Activated T-cell treated with anti-CD3 and anti-CD28 coated beads, Interleukin-2, amount 50 U/mL, for 4 hours (primary cell): ENCODE measurements at regions not wholly inside any gene's neighbourhood (a gene's known extent, or its start where the extent isn't known, plus 50 kb on each side); places are given as distances from the start of the nearest gene placed in this dataset.
A peak's percentile ranks its signal among the peaks of the same experiment; 100 is the strongest.

Experiments
- ATAC-seq, 2 donors: fragments of 200-7000 bp; cut with Tn5 transposase; one replicate each; pipeline ENCODE4 v1.10.0; 2021
- DNase-seq: peaks from one replicate; pipeline ENCODE4 v3.0.0-alpha.2; 2020
- H3K27me3 Mint-ChIP-seq: one replicate; pipeline ENCODE4 v1.8.0; 2021; ENCODE audit warnings: low read depth, mixed read lengths
- H3K36me3 Mint-ChIP-seq: one replicate; pipeline ENCODE4 v1.8.0; 2022; ENCODE audit warnings: mixed read lengths; ENCODE audit not compliant: insufficient read depth
- H3K4me1 Mint-ChIP-seq: one replicate; pipeline ENCODE4 v1.8.0; 2021; ENCODE audit warnings: low read depth, mixed read lengths
- H3K4me3 Mint-ChIP-seq: one replicate; pipeline ENCODE4 v1.8.0; 2021; ENCODE audit warnings: mild to moderate bottlenecking, moderate library complexity, mixed read lengths
- H3K9me3 Mint-ChIP-seq: one replicate; pipeline ENCODE4 v1.8.0; 2021; ENCODE audit warnings: mixed read lengths

- H3K4me3 Mint-ChIP-seq = no peak overlapping the region
Observed at GRCh38 chr10:4059471-4060138, 274.6 kb upstream of the KLF6 start.

GRCh38 chr10:4058514-4059029 is 273.6 kb upstream of the KLF6 start:
- no peak for DNase-seq
- Mint-ChIP-seq H3K27me3 (no peaks in the 10 kb centered on the region), H3K4me3 (no peak overlapping the region), H3K4me1 (peaks cover 26% of the 10 kb centered on the region), H3K36me3 (no peaks in the 10 kb centered on the region), H3K9me3 (no peaks in the 10 kb centered on the region)
- ATAC-seq = no peak

More at GRCh38 chr10:4059471-4060138, 274.6 kb upstream of the KLF6 start:
- ATAC-seq = peak in 1 of 2 donors; percentile 51
- Mint-ChIP-seq H3K9me3 (no peaks in the 10 kb centered on the region), H3K27me3 (no peaks in the 10 kb centered on the region), H3K36me3 (no peaks in the 10 kb centered on the region), H3K4me1 (peaks cover 23% of the 10 kb centered on the region)
- no peak for DNase-seq

- DNase-seq (no peak), ATAC-seq (no peak)
- H3K27me3 Mint-ChIP-seq = no peaks in the 10 kb centered on the region
- no peak overlapping the region for H3K4me3 Mint-ChIP-seq
- no peaks in the 10 kb centered on the region for H3K9me3 Mint-ChIP-seq
- H3K4me1 Mint-ChIP-seq = peaks cover 26% of the 10 kb centered on the region
- no peaks in the 10 kb centered on the region for H3K36me3 Mint-ChIP-seq
Observed at GRCh38 chr10:4057725-4058513, 272.9 kb upstream of the KLF6 start.

GRCh38 chr10:4057021-4057420 is 272.0 kb upstream of the KLF6 start:
- H3K9me3 Mint-ChIP-seq = no peaks in the 10 kb centered on the region
- peaks cover 25% of the 10 kb centered on the region for H3K4me1 Mint-ChIP-seq
- no peak overlapping the region for H3K4me3 Mint-ChIP-seq

GRCh38 chr10:4054656-4055435 is 269.8 kb upstream of the KLF6 start:
- H3K4me3 Mint-ChIP-seq = no peak overlapping the region
- no peak for ATAC-seq
- no peaks in the 10 kb centered on the region for H3K27me3 Mint-ChIP-seq
- no peak for DNase-seq
- H3K36me3 Mint-ChIP-seq = no peaks in the 10 kb centered on the region
- H3K4me1 Mint-ChIP-seq = peaks cover 7% of the 10 kb centered on the region
- H3K9me3 Mint-ChIP-seq = no peaks in the 10 kb centered on the region

More at GRCh38 chr10:4057021-4057420, 272.0 kb upstream of the KLF6 start:
- Mint-ChIP-seq H3K36me3 (no peaks in the 10 kb centered on the region), H3K27me3 (no peaks in the 10 kb centered on the region)
- no peak for ATAC-seq
- DNase-seq = no peak

GRCh38 chr10:4053940-4054339 is 268.9 kb upstream of the KLF6 start:
- Mint-ChIP-seq H3K4me3 (no peak overlapping the region), H3K9me3 (no peaks in the 10 kb centered on the region), H3K27me3 (no peaks in the 10 kb centered on the region), H3K4me1 (peaks cover 3% of the 10 kb centered on the region), H3K36me3 (no peaks in the 10 kb centered on the region)
- DNase-seq (no peak), ATAC-seq (no peak)

- no peaks in the 10 kb centered on the region for H3K27me3 Mint-ChIP-seq
- DNase-seq (no peak), ATAC-seq (no peak)
- H3K36me3 Mint-ChIP-seq = no peaks in the 10 kb centered on the region
- H3K9me3 Mint-ChIP-seq = no peaks in the 10 kb centered on the region
- no peak overlapping the region for H3K4me3 Mint-ChIP-seq
- H3K4me1 Mint-ChIP-seq = peaks cover 3% of the 10 kb centered on the region
Observed at GRCh38 chr10:4051641-4052151, 266.7 kb upstream of the KLF6 start.

- Mint-ChIP-seq H3K4me3 (no peak overlapping the region), H3K9me3 (no peaks in the 10 kb centered on the region), H3K4me1 (peaks cover 3% of the 10 kb centered on the region), H3K27me3 (no peaks in the 10 kb centered on the region), H3K36me3 (no peaks in the 10 kb centered on the region)
- no peak for DNase-seq
- no peak for ATAC-seq
Observed at GRCh38 chr10:4051011-4051640, 266.1 kb upstream of the KLF6 start.

- no peaks in the 10 kb centered on the region for H3K27me3 Mint-ChIP-seq
- H3K36me3 Mint-ChIP-seq = no peaks in the 10 kb centered on the region
- DNase-seq (no peak), ATAC-seq (no peak)
- peaks cover 3% of the 10 kb centered on the region for H3K4me1 Mint-ChIP-seq
- no peak overlapping the region for H3K4me3 Mint-ChIP-seq
- H3K9me3 Mint-ChIP-seq = no peaks in the 10 kb centered on the region
Observed at GRCh38 chr10:4050061-4050460, 265.1 kb upstream of the KLF6 start.

- ATAC-seq (no peak), DNase-seq (no peak)
- Mint-ChIP-seq H3K4me3 (no peak overlapping the region), H3K27me3 (no peaks in the 10 kb centered on the region), H3K36me3 (no peaks in the 10 kb centered on the region), H3K9me3 (no peaks in the 10 kb centered on the region), H3K4me1 (peaks cover 3% of the 10 kb centered on the region)
Observed at GRCh38 chr10:4049348-4049747, 264.3 kb upstream of the KLF6 start.

GRCh38 chr10:4048236-4048864 is 263.3 kb upstream of the KLF6 start:
- H3K9me3 Mint-ChIP-seq = no peaks in the 10 kb centered on the region
- no peak overlapping the region for H3K4me3 Mint-ChIP-seq
- H3K36me3 Mint-ChIP-seq = no peaks in the 10 kb centered on the region
- ATAC-seq (no peak), DNase-seq (no peak)
- no peaks in the 10 kb centered on the region for H3K27me3 Mint-ChIP-seq
- no peaks in the 10 kb centered on the region for H3K4me1 Mint-ChIP-seq

- ATAC-seq (no peak), DNase-seq (no peak)
- H3K36me3 Mint-ChIP-seq = peaks cover 8% of the 10 kb centered on the region
- H3K4me1 Mint-ChIP-seq = no peaks in the 10 kb centered on the region
- H3K4me3 Mint-ChIP-seq = no peak overlapping the region
- H3K9me3 Mint-ChIP-seq = peaks cover 9% of the 10 kb centered on the region
- no peaks in the 10 kb centered on the region for H3K27me3 Mint-ChIP-seq
Observed at GRCh38 chr10:4046712-4047354, 261.8 kb upstream of the KLF6 start.

- Mint-ChIP-seq H3K4me1 (no peaks in the 10 kb centered on the region), H3K36me3 (peaks cover 10% of the 10 kb centered on the region), H3K4me3 (no peak overlapping the region), H3K9me3 (peaks cover 14% of the 10 kb centered on the region), H3K27me3 (no peaks in the 10 kb centered on the region)
- DNase-seq (no peak), ATAC-seq (no peak)
Observed at GRCh38 chr10:4046030-4046429, 261.0 kb upstream of the KLF6 start.
